ENCODE measurements at regions not wholly inside any gene's neighbourhood (a gene's known extent, or its start where the extent isn't known, plus 50 kb on each side); places are given as distances from the start of the nearest gene placed in this dataset.

DNA sequence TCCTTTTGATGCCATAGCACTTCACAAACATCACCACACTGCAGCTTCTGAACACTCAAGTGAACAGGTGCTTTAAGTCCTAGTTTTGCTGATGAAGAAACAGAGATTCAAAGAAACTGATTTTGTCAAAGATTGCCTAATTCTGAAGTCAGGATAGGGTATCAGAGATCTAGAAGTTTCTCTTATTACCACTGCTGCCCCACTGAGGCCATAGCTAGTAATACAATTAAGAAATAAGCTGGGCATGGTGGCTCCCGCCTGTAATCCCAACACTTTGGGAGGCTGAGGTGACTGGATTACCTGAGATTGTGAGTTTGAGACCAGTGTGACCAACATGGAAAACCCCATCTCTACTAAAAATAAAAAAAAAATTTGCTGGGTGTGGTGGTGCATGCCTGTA, 458.3 kb upstream of the SEL1L start:
- DNase-seq (ENCODE audit: low read depth, low spot score), result no peak
- H3K36me3 ChIP-seq (ENCODE audit: control insufficient read depth, insufficient read depth, low read length), result no peaks in the 10 kb centered on the region
- CTCF ChIA-PET, result no interaction called here
- TF ChIP-seq, protein P1, sequence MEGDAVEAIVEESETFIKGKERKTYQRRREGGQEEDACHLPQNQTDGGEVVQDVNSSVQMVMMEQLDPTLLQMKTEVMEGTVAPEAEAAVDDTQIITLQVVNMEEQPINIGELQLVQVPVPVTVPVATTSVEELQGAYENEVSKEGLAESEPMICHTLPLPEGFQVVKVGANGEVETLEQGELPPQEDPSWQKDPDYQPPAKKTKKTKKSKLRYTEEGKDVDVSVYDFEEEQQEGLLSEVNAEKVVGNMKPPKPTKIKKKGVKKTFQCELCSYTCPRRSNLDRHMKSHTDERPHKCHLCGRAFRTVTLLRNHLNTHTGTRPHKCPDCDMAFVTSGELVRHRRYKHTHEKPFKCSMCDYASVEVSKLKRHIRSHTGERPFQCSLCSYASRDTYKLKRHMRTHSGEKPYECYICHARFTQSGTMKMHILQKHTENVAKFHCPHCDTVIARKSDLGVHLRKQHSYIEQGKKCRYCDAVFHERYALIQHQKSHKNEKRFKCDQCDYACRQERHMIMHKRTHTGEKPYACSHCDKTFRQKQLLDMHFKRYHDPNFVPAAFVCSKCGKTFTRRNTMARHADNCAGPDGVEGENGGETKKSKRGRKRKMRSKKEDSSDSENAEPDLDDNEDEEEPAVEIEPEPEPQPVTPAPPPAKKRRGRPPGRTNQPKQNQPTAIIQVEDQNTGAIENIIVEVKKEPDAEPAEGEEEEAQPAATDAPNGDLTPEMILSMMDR (IDR thresholded peaks at IDR 0.05), result peak; percentile 17; the same call in 1 of the 2 replicates
- TF ChIP-seq TCF7L2 (IDR thresholded peaks at IDR 0.05; ENCODE audit: low read depth, low read length), result no peak
- no peaks in the 10 kb centered on the region for H3K27me3 ChIP-seq (ENCODE audit: control insufficient read depth, insufficient read depth, low read length)
- H3K4me3 ChIP-seq (ENCODE audit: low read depth in 2 of 2, low read length in 2 of 2), result no peak overlapping the region
- no peak for ATAC-seq
- no peak overlapping the region for H3K27ac ChIP-seq (ENCODE audit: low read length)
- intact Hi-C loops (cut with micrococcal nuclease; ENCODE audit: unreplicated experiment), result no loop called here
- POLR2A ChIA-PET, result interaction anchor here (0.7 kb wide), 1 partner anchor 64 kb away, joined by 3 read pairs; no protein-coding TSS in a partner anchor
- no peaks in the 10 kb centered on the region for H3K9me3 ChIP-seq (ENCODE audit: control insufficient read depth, insufficient read depth, low read depth, low read length)
- H3K4me1 ChIP-seq (ENCODE audit: control insufficient read depth, insufficient read depth, low read length), result no peaks in the 10 kb centered on the region
- in situ Hi-C loops (cut with HindIII; ENCODE audit: low pct_unique_long_range_greater_than_20kb, low sequenced_read_pairs), result no loop called here
- no TSS peak for BruUV-seq (replicated peaks)

DNA sequence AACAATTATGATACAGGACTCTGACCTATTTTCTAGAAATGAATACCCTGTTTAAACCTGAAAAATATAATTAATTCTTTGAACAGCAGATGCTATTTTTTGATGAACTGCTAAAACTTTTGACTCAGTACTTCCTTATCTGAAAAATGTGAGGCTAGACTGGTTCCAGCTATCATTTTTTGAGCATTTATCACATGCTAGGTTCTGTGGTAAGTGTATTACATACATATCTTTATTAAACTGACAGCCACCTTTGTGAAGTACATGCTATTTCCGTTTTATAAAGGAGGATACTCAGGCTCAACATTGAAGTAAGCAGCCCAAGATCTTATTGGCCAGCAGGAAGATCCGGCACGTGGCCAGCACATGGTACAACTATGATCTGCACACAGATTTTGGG, 459.8 kb upstream of the SEL1L start:
- TF ChIP-seq POLR2AphosphoS5 (IDR thresholded peaks at IDR 0.05; ENCODE audit: low read depth, low read length) (no peak), SIN3A (IDR thresholded peaks at IDR 0.05; ENCODE audit: borderline replicate concordance, insufficient read depth, low read depth, low read length) (no peak), TCF7L2 (IDR thresholded peaks at IDR 0.05; ENCODE audit: low read depth, low read length) (no peak)
- TF ChIP-seq, protein P2, sequence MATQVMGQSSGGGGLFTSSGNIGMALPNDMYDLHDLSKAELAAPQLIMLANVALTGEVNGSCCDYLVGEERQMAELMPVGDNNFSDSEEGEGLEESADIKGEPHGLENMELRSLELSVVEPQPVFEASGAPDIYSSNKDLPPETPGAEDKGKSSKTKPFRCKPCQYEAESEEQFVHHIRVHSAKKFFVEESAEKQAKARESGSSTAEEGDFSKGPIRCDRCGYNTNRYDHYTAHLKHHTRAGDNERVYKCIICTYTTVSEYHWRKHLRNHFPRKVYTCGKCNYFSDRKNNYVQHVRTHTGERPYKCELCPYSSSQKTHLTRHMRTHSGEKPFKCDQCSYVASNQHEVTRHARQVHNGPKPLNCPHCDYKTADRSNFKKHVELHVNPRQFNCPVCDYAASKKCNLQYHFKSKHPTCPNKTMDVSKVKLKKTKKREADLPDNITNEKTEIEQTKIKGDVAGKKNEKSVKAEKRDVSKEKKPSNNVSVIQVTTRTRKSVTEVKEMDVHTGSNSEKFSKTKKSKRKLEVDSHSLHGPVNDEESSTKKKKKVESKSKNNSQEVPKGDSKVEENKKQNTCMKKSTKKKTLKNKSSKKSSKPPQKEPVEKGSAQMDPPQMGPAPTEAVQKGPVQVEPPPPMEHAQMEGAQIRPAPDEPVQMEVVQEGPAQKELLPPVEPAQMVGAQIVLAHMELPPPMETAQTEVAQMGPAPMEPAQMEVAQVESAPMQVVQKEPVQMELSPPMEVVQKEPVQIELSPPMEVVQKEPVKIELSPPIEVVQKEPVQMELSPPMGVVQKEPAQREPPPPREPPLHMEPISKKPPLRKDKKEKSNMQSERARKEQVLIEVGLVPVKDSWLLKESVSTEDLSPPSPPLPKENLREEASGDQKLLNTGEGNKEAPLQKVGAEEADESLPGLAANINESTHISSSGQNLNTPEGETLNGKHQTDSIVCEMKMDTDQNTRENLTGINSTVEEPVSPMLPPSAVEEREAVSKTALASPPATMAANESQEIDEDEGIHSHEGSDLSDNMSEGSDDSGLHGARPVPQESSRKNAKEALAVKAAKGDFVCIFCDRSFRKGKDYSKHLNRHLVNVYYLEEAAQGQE (IDR thresholded peaks at IDR 0.05; ENCODE audit: insufficient read depth in 1 of 2, low read depth in 2 of 2, low read length in 1 of 2), result no peak
- TF ChIP-seq, protein P1 (IDR thresholded peaks at IDR 0.05), result no peak
- DNase-seq (ENCODE audit: low read depth, low spot score), result no peak
- Histone ChIP-seq H3K36me3 (ENCODE audit: control insufficient read depth, insufficient read depth, low read length) (no peaks in the 10 kb centered on the region), H3K4me1 (ENCODE audit: control insufficient read depth, insufficient read depth, low read length) (no peaks in the 10 kb centered on the region), H3K27ac (ENCODE audit: low read length) (no peak overlapping the region), H3K27me3 (ENCODE audit: control insufficient read depth, insufficient read depth, low read length) (no peaks in the 10 kb centered on the region), H3K4me3 (ENCODE audit: low read depth in 2 of 2, low read length in 2 of 2) (no peak overlapping the region), H3K9me3 (ENCODE audit: control insufficient read depth, insufficient read depth, low read depth, low read length) (no peaks in the 10 kb centered on the region)
- BruUV-seq (replicated peaks), result no TSS peak
- no peak for ATAC-seq
- CTCF ChIA-PET, result no interaction called here
- intact Hi-C loops (cut with micrococcal nuclease; ENCODE audit: unreplicated experiment), result no loop called here
- POLR2A ChIA-PET, result no interaction called here
- in situ Hi-C loops (cut with HindIII; ENCODE audit: low pct_unique_long_range_greater_than_20kb, low sequenced_read_pairs), result no loop called here

DNA sequence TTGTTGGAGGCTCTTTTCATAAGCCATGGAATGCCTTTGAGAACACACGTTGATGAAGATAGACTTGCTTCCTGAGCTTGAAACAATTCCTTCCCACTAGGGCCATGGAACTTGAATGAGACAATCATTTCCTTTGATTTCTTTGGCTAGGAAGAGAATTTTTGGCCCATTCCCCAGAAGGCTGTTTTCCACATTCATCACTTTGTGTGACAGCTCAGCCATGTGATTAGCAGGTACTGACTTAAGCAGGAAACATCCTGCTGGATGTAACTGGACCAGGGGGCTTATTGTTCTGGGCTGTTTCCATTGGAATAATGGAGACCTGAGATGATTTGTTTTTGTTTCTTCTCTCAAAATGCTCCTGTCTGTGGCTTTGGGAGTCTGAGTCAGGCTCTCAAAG, 469.8 kb upstream of the SEL1L start:
- ATAC-seq (no peak), DNase-seq (ENCODE audit: low read depth, low spot score) (no peak)
- no peaks in the 10 kb centered on the region for H3K27me3 ChIP-seq (ENCODE audit: control insufficient read depth, insufficient read depth, low read length)
- ChIA-PET CTCF (no interaction called here), POLR2A (no interaction called here)
- no peak overlapping the region for H3K27ac ChIP-seq (ENCODE audit: low read length)
- TF ChIP-seq, protein P2 (IDR thresholded peaks at IDR 0.05; ENCODE audit: insufficient read depth in 1 of 2, low read depth in 2 of 2, low read length in 1 of 2), result no peak
- no peak for TF ChIP-seq SIN3A (IDR thresholded peaks at IDR 0.05; ENCODE audit: borderline replicate concordance, insufficient read depth, low read depth, low read length)
- TF ChIP-seq, protein P1 (IDR thresholded peaks at IDR 0.05), result no peak
- TF ChIP-seq TCF7L2 (IDR thresholded peaks at IDR 0.05; ENCODE audit: low read depth, low read length), result no peak
- no peak for TF ChIP-seq POLR2AphosphoS5 (IDR thresholded peaks at IDR 0.05; ENCODE audit: low read depth, low read length)
- H3K36me3 ChIP-seq (ENCODE audit: control insufficient read depth, insufficient read depth, low read length), result no peaks in the 10 kb centered on the region
- in situ Hi-C loops (cut with HindIII; ENCODE audit: low pct_unique_long_range_greater_than_20kb, low sequenced_read_pairs), result no loop called here
- H3K9me3 ChIP-seq (ENCODE audit: control insufficient read depth, insufficient read depth, low read depth, low read length), result no peaks in the 10 kb centered on the region
- BruUV-seq (replicated peaks), result no TSS peak
- intact Hi-C loops (cut with micrococcal nuclease; ENCODE audit: unreplicated experiment), result no loop called here
- H3K4me1 ChIP-seq (ENCODE audit: control insufficient read depth, insufficient read depth, low read length), result no peaks in the 10 kb centered on the region
- no peak overlapping the region for H3K4me3 ChIP-seq (ENCODE audit: low read depth in 2 of 2, low read length in 2 of 2)
